H9 (cell line): ENCODE measurements at regions not wholly inside any gene's neighbourhood (a gene's known extent, or its start where the extent isn't known, plus 50 kb on each side); places are given as distances from the start of the nearest gene placed in this dataset.

ENCODE experiments used
- DNase-seq: peaks from one replicate; pipeline ENCODE4 v3.0.0-alpha.2; 2017
- H2AFZ ChIP-seq: one replicate; pipeline ENCODE4 v1.6.1; 2013; ENCODE audit warnings: mild to moderate bottlenecking, low read length, control low read depth, moderate library complexity
- H2AK5ac ChIP-seq: 2 replicates; pipeline ENCODE4 v1.6.1; 2013; ENCODE audit warnings: low read length, control low read depth, mixed read lengths; ENCODE audit not compliant: insufficient read length
- H2BK120ac ChIP-seq: one replicate; pipeline ENCODE4 v1.6.1; 2013; ENCODE audit warnings: low read depth, mild to moderate bottlenecking, low read length, control low read depth, inconsistent platforms; ENCODE audit not compliant: poor library complexity, severe bottlenecking
- H2BK12ac ChIP-seq: 2 replicates; pipeline ENCODE4 v1.6.1; 2013; ENCODE audit warnings: low read length, control low read depth, mixed read lengths, low read depth; ENCODE audit not compliant: insufficient read length
- H2BK15ac ChIP-seq: 2 replicates; pipeline ENCODE4 v1.6.1; 2013; ENCODE audit warnings: low read depth, low read length, control low read depth
- H2BK20ac ChIP-seq: one replicate; pipeline ENCODE4 v1.6.1; 2013; ENCODE audit warnings: low read depth, mild to moderate bottlenecking, low read length, control low read depth, inconsistent platforms; ENCODE audit not compliant: poor library complexity, severe bottlenecking
- H2BK5ac ChIP-seq: 2 replicates; pipeline ENCODE4 v1.6.1; 2013; ENCODE audit warnings: low read length, control low read depth, mixed read lengths; ENCODE audit not compliant: insufficient read length
- H3K14ac ChIP-seq: 2 replicates; pipeline ENCODE4 v1.6.1; 2013; ENCODE audit warnings: low read length, control low read depth; ENCODE audit not compliant: insufficient read depth
- H3K18ac ChIP-seq: 2 replicates; pipeline ENCODE4 v1.6.1; 2013; ENCODE audit warnings: low read depth, mild to moderate bottlenecking, mixed read lengths, low read length, control low read depth; ENCODE audit not compliant: insufficient read length
- H3K23ac ChIP-seq: 2 replicates; pipeline ENCODE4 v1.6.1; 2013; ENCODE audit warnings: low read length, control low read depth, mixed read lengths, low read depth; ENCODE audit not compliant: insufficient read length
- H3K23me2 ChIP-seq: 2 replicates; pipeline ENCODE4 v1.6.1; 2013; ENCODE audit warnings: low read depth, mild to moderate bottlenecking, mixed read lengths, low read length, control low read depth; ENCODE audit not compliant: insufficient read length, poor library complexity, severe bottlenecking
- H3K27ac ChIP-seq: 2 replicates; pipeline ENCODE4 v1.5.1; 2013; ENCODE audit warnings: low read length, control low read depth, mixed read lengths, low read depth; ENCODE audit not compliant: insufficient read length
- H3K27me3 ChIP-seq: 2 replicates; pipeline ENCODE4 v1.6.1; 2013; ENCODE audit warnings: low read length, control low read depth, inconsistent platforms; ENCODE audit not compliant: insufficient read depth
- H3K4ac ChIP-seq: 2 replicates; pipeline ENCODE4 v1.6.1; 2013; ENCODE audit warnings: low read depth, mild to moderate bottlenecking, control low read depth, inconsistent platforms, low read length, moderate library complexity
- H3K4me1 ChIP-seq: 2 replicates; pipeline ENCODE4 v1.6.1; 2013; ENCODE audit warnings: low read length, control low read depth, inconsistent platforms; ENCODE audit not compliant: insufficient read depth
- H3K4me2 ChIP-seq: 2 replicates; pipeline ENCODE4 v1.6.1; 2013; ENCODE audit warnings: low read length, control low read depth, mixed read lengths; ENCODE audit not compliant: insufficient read length, insufficient read depth
- H3K56ac ChIP-seq: 2 replicates; pipeline ENCODE4 v1.6.1; 2013; ENCODE audit warnings: low read depth, mild to moderate bottlenecking, mixed read lengths, low read length, control low read depth; ENCODE audit not compliant: insufficient read length
- H3K79me1 ChIP-seq: 2 replicates; pipeline ENCODE4 v1.6.1; 2013; ENCODE audit warnings: low read depth, mild to moderate bottlenecking, moderate library complexity, low read length, control low read depth, inconsistent platforms; ENCODE audit not compliant: insufficient read depth, poor library complexity, severe bottlenecking
- H3K79me2 ChIP-seq: 2 replicates; pipeline ENCODE4 v1.6.1; 2013; ENCODE audit warnings: low read length, control low read depth, inconsistent platforms; ENCODE audit not compliant: insufficient read depth
- H3K9ac ChIP-seq: 2 replicates; pipeline ENCODE4 v1.6.1; 2013; ENCODE audit warnings: low read length, control low read depth, mixed read lengths; ENCODE audit not compliant: insufficient read length; ENCODE audit errors: extremely low read depth
- H3K9me3 ChIP-seq: one replicate; pipeline ENCODE4 v1.6.1; 2013; ENCODE audit warnings: low read depth, low read length, inconsistent platforms; ENCODE audit not compliant: control insufficient read depth
- H3T11ph ChIP-seq: one replicate; pipeline ENCODE4 v1.6.1; 2013; ENCODE audit warnings: mild to moderate bottlenecking, low read length, control low read depth, inconsistent platforms
- H4K20me1 ChIP-seq: one replicate; pipeline ENCODE4 v1.6.1; 2013; ENCODE audit not compliant: control insufficient read depth, insufficient read length, insufficient read depth
- H4K5ac ChIP-seq: 2 replicates; pipeline ENCODE4 v1.6.1; 2013; ENCODE audit warnings: low read depth, mild to moderate bottlenecking, mixed read lengths, low read length, control low read depth; ENCODE audit not compliant: insufficient read length
- H4K8ac ChIP-seq: replicated peaks from 2 replicates; pipeline ENCODE4 v1.6.1; 2013; ENCODE audit warnings: low read length, control low read depth, mixed read lengths, low read depth; ENCODE audit not compliant: insufficient read length
- H4K91ac ChIP-seq: 2 replicates; pipeline ENCODE4 v1.6.1; 2013; ENCODE audit warnings: low read depth, mild to moderate bottlenecking, moderate library complexity, mixed read lengths, low read length, control low read depth; ENCODE audit not compliant: insufficient read length
- H3K27ac Mint-ChIP-seq, 3 experiments: 2 replicates in 2 of 3; 3 replicates in 1 of 3; pipeline ENCODE4 v1.8.0; 2020 to 2021; ENCODE audit warnings: mixed read lengths in 3 of 3, mild to moderate bottlenecking in 1 of 3, moderate library complexity in 1 of 3
- H3K27me3 Mint-ChIP-seq: 2 replicates; pipeline ENCODE4 v1.8.0; 2021; ENCODE audit warnings: low read depth, mild to moderate bottlenecking, moderate library complexity, mixed read lengths
- H3K36me3 Mint-ChIP-seq, 3 experiments: 2 replicates in 2 of 3; 3 replicates in 1 of 3; pipeline ENCODE4 v1.8.0; 2020 to 2021; ENCODE audit warnings: low read depth in 3 of 3, mixed read lengths in 3 of 3; ENCODE audit not compliant: insufficient read depth in 1 of 3
- H3K4me1 Mint-ChIP-seq, 2 experiments: 2 replicates each; pipeline ENCODE4 v1.8.0; 2020; ENCODE audit warnings: mixed read lengths in 2 of 2
- H3K4me3 Mint-ChIP-seq, 2 experiments: 2 replicates in 1 of 2; 3 replicates in 1 of 2; pipeline ENCODE4 v1.8.0; 2020 to 2021; ENCODE audit warnings: mild to moderate bottlenecking in 2 of 2, mixed read lengths in 2 of 2, moderate library complexity in 1 of 2
- H3K9me3 Mint-ChIP-seq, 2 experiments: 2 replicates in 1 of 2; 3 replicates in 1 of 2; pipeline ENCODE4 v1.8.0; 2020; ENCODE audit warnings: mild to moderate bottlenecking in 2 of 2, mixed read lengths in 2 of 2, moderate library complexity in 1 of 2
- whole genome bisulfite sequencing: extraction: QIAGEN DNeasy Blood & Tissue Kit; methylation state at CpG from one replicate; pipeline ENCODE4 v1.1.7; 2013; ENCODE audit warnings: missing lambda C conversion rate, low lambda C conversion rate, mixed read lengths; ENCODE audit not compliant: insufficient read length; ENCODE audit errors: extremely low coverage; 5-methylcytosine and 5-hydroxymethylcytosine counted together
- TF ChIP-seq, protein P1 (sequence below): fragments of 200-600 bp; sonication (generic); conservative IDR thresholded peaks from 3 replicates; pipeline ENCODE4 v1.8.0; 2021; ENCODE audit warnings: antibody characterized with exemption, mild to moderate bottlenecking

- H3K18ac ChIP-seq: no peak overlapping the region
- no peak overlapping the region for H3K27ac ChIP-seq
- no peak overlapping the region for H2BK15ac ChIP-seq
- H4K8ac ChIP-seq: no peak overlapping the region
- H2BK5ac ChIP-seq: no peak overlapping the region
- WGBS: no CpG with 5 or more reads among the region's 6 CpGs
- no peak overlapping the region for H2AFZ ChIP-seq
- H3K27me3 ChIP-seq: no peaks in the 10 kb centered on the region; the same call in 1 of the 2 replicates
- no peak overlapping the region for H3K56ac ChIP-seq
- no peak overlapping the region for H2AK5ac ChIP-seq
- H3K79me2 ChIP-seq: no peaks in the 10 kb centered on the region
- H3K36me3 Mint-ChIP-seq: no peaks in the 10 kb centered on the region; a peak in 1 of 7 replicates
- no peak overlapping the region for H2BK12ac ChIP-seq
- no peaks in the 10 kb centered on the region for H3K79me1 ChIP-seq
- no peak overlapping the region for H4K5ac ChIP-seq
- no peak overlapping the region for H2BK120ac ChIP-seq
- H3K23ac ChIP-seq: no peak overlapping the region
- H3K4me2 ChIP-seq: no peak overlapping the region
- no peak overlapping the region for H4K91ac ChIP-seq
- no peaks in the 10 kb centered on the region; a peak in 1 of 5 replicates for H3K9me3 Mint-ChIP-seq
- no peak overlapping the region for H3K14ac ChIP-seq
- TF ChIP-seq, protein P1, sequence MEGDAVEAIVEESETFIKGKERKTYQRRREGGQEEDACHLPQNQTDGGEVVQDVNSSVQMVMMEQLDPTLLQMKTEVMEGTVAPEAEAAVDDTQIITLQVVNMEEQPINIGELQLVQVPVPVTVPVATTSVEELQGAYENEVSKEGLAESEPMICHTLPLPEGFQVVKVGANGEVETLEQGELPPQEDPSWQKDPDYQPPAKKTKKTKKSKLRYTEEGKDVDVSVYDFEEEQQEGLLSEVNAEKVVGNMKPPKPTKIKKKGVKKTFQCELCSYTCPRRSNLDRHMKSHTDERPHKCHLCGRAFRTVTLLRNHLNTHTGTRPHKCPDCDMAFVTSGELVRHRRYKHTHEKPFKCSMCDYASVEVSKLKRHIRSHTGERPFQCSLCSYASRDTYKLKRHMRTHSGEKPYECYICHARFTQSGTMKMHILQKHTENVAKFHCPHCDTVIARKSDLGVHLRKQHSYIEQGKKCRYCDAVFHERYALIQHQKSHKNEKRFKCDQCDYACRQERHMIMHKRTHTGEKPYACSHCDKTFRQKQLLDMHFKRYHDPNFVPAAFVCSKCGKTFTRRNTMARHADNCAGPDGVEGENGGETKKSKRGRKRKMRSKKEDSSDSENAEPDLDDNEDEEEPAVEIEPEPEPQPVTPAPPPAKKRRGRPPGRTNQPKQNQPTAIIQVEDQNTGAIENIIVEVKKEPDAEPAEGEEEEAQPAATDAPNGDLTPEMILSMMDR: no peak
- H3K4me1 Mint-ChIP-seq: peaks cover 24 to 29% of the 10 kb centered on the region in 2 experiments
- no peaks in the 10 kb centered on the region for H3K4me1 ChIP-seq
- no peak for DNase-seq
- H3K9me3 ChIP-seq: no peaks in the 10 kb centered on the region
- no peak overlapping the region for H3T11ph ChIP-seq
- H3K23me2 ChIP-seq: no peaks in the 10 kb centered on the region
- H3K27me3 Mint-ChIP-seq: peaks cover 7% of the 10 kb centered on the region
- H3K4me3 Mint-ChIP-seq: no peak overlapping the region; a peak in 1 of 5 replicates
- H3K9ac ChIP-seq: no peak overlapping the region
- no peak overlapping the region for H2BK20ac ChIP-seq
- H3K4ac ChIP-seq: no peak overlapping the region
- H3K27ac Mint-ChIP-seq: peak overlapping the region in 1 of 3 experiments; percentile 40; a peak in 2 of 7 replicates
- no peaks in the 10 kb centered on the region for H4K20me1 ChIP-seq
These were observed 52.5 kb upstream of the UQCRFS1 start for GRCh38 chr19:29265436-29265835.
